H1 (cell line): ENCODE measurements at regions not wholly inside any gene's neighbourhood (a gene's known extent, or its start where the extent isn't known, plus 50 kb on each side); places are given as distances from the start of the nearest gene placed in this dataset.

ENCODE experiments used
- CTCF ChIA-PET: fragments of 300-600 bp; sonication (Branson Sonifier 250); formaldehyde crosslinking; loops from one replicate; lab custom pipeline; 2021; ENCODE audit not compliant: partially characterized antibody; lab: Charles Lee
- POLR2A ChIA-PET: fragments of 300-600 bp; sonication (Branson Sonifier 250); formaldehyde crosslinking; loops from one replicate; lab custom pipeline; 2021; ENCODE audit warnings: inconsistent platforms; ENCODE audit not compliant: partially characterized antibody; lab: Charles Lee
- DNase-seq, 2 experiments: peaks; one replicate each; pipeline versions ENCODE4 v3.0.0 to v3.0.0-alpha.2; 2010 to 2022; ENCODE audit warnings: low spot score in 2 of 2, low read depth in 1 of 2, mixed read lengths in 1 of 2
- FAIRE-seq: peaks from 2 replicates; lab custom pipeline; 2011; peaks lifted over from hg19 to GRCh38; lab: Jason Lieb, UNC
- H2AFZ ChIP-seq: 2 replicates; pipeline ENCODE4 v1.8.1; 2012; ENCODE audit warnings: low read length, inconsistent platforms
- H2AK5ac ChIP-seq: 2 replicates; pipeline ENCODE4 v1.6.1; 2013; ENCODE audit warnings: low read depth, low read length
- H2BK120ac ChIP-seq: replicated peaks from 2 replicates; pipeline ENCODE3; 2013; ENCODE audit warnings: low read depth, low read length, inconsistent platforms
- H2BK12ac ChIP-seq: 2 replicates; pipeline ENCODE4 v1.6.1; 2013; ENCODE audit warnings: low read depth, low read length
- H2BK15ac ChIP-seq: 2 replicates; pipeline ENCODE4 v1.6.1; 2013; ENCODE audit warnings: low read length
- H2BK20ac ChIP-seq: 2 replicates; pipeline ENCODE4 v1.6.1; 2013; ENCODE audit warnings: low read length
- H2BK5ac ChIP-seq: 2 replicates; pipeline ENCODE4 v1.6.1; 2013; ENCODE audit warnings: low read depth, low read length
- H3K14ac ChIP-seq: 2 replicates; pipeline ENCODE4 v1.6.1; 2013; ENCODE audit warnings: inconsistent platforms; ENCODE audit not compliant: insufficient read length
- H3K18ac ChIP-seq: 2 replicates; pipeline ENCODE4 v1.6.1; 2013; ENCODE audit warnings: low read length; ENCODE audit errors: extremely low read depth
- H3K23ac ChIP-seq: 2 replicates; pipeline ENCODE4 v1.6.1; 2013; ENCODE audit warnings: inconsistent platforms; ENCODE audit not compliant: insufficient read length
- H3K23me2 ChIP-seq: 2 replicates; pipeline ENCODE4 v1.6.1; 2013; ENCODE audit warnings: low read depth, low read length
- H3K27ac ChIP-seq: 2 replicates; pipeline ENCODE4 v1.6.1; 2011; ENCODE audit warnings: low read depth, low read length, inconsistent platforms
- H3K27me3 ChIP-seq, 4 experiments: replicated peaks in 1 of 4; 1 replicate in 1 of 4; 2 replicates in 3 of 4; pipeline versions ENCODE4 v1.6.1 to v1.8.1; 2011 to 2013; ENCODE audit warnings: low read length in 3 of 4, mild to moderate bottlenecking in 3 of 4, inconsistent platforms in 2 of 4, mixed read lengths in 2 of 4, moderate library complexity in 1 of 4; ENCODE audit not compliant: control insufficient read depth in 3 of 4, insufficient read depth in 3 of 4; ENCODE audit errors: extremely low read depth in 1 of 4
- H3K36me3 ChIP-seq, 4 experiments: 2 replicates each; pipeline versions ENCODE4 v1.6.1 to v1.8.1; 2011 to 2013; ENCODE audit warnings: mild to moderate bottlenecking in 4 of 4, low read length in 3 of 4, moderate library complexity in 2 of 4, control low read depth in 1 of 4, inconsistent platforms in 1 of 4; ENCODE audit not compliant: insufficient read depth in 4 of 4, control insufficient read depth in 2 of 4
- H3K4ac ChIP-seq: replicated peaks from 2 replicates; pipeline ENCODE3; 2013; ENCODE audit warnings: low read length, low read depth, mixed read lengths, inconsistent platforms; ENCODE audit not compliant: insufficient read length
- H3K4me1 ChIP-seq, 4 experiments: replicated peaks in 1 of 4; 1 replicate in 1 of 4; 2 replicates in 3 of 4; pipeline versions ENCODE4 v1.6.1 to v1.8.1; 2011 to 2013; ENCODE audit warnings: low read length in 3 of 4, inconsistent platforms in 2 of 4, mixed read lengths in 1 of 4; ENCODE audit not compliant: insufficient read depth in 4 of 4, control insufficient read depth in 3 of 4
- H3K4me2 ChIP-seq, 2 experiments: 2 replicates each; pipeline versions ENCODE4 v1.6.1 to v1.8.1; 2011 to 2013; ENCODE audit warnings: low read depth in 2 of 2, low read length in 2 of 2, control low read depth in 1 of 2, inconsistent platforms in 1 of 2, mild to moderate bottlenecking in 1 of 2; ENCODE audit not compliant: insufficient read depth in 1 of 2
- H3K4me3 ChIP-seq, 4 experiments: fragments of 200-600, 300-600 bp in 1 of 4; sonication (generic), shearing (Covaris generic), sonication (Bioruptor Twin) in 1 of 4; 2 replicates each; pipeline versions ENCODE4 v1.5.1 to v1.8.1; 2011 to 2016; ENCODE audit warnings: low read length in 4 of 4, low read depth in 3 of 4, control low read depth in 2 of 4, inconsistent platforms in 2 of 4, mild to moderate bottlenecking in 2 of 4, mixed read lengths in 1 of 4, moderate library complexity in 1 of 4; ENCODE audit not compliant: insufficient read depth in 2 of 4; ENCODE audit errors: extremely low read depth in 1 of 4
- H3K56ac ChIP-seq: replicated peaks from 2 replicates; pipeline ENCODE3; 2013; ENCODE audit warnings: low read depth, mild to moderate bottlenecking, mixed read lengths, low read length, inconsistent platforms; ENCODE audit not compliant: insufficient read length
- H3K79me1 ChIP-seq: 2 replicates; pipeline ENCODE4 v1.6.1; 2013; ENCODE audit warnings: low read depth, low read length, control low read depth
- H3K79me2 ChIP-seq, 2 experiments: 2 replicates each; pipeline versions ENCODE4 v1.6.1 to v1.8.1; 2012 to 2013; ENCODE audit warnings: low read length in 2 of 2, mild to moderate bottlenecking in 2 of 2, inconsistent platforms in 1 of 2; ENCODE audit not compliant: insufficient read depth in 2 of 2, control insufficient read depth in 1 of 2
- H3K9ac ChIP-seq, 4 experiments: replicated peaks in 1 of 4; 1 replicate in 1 of 4; 2 replicates in 3 of 4; pipeline versions ENCODE4 v1.6.1 to v1.8.1; 2011 to 2013; ENCODE audit warnings: low read depth in 3 of 4, low read length in 3 of 4, control low read depth in 2 of 4, mild to moderate bottlenecking in 2 of 4, moderate library complexity in 2 of 4, inconsistent platforms in 1 of 4; ENCODE audit errors: extremely low read depth in 1 of 4
- H3K9me3 ChIP-seq, 2 experiments: 2 replicates each; pipeline versions ENCODE4 v1.6.1 to v1.8.1; 2012 to 2013; ENCODE audit warnings: mild to moderate bottlenecking in 2 of 2, moderate library complexity in 2 of 2, control low read depth in 1 of 2, inconsistent platforms in 1 of 2, low read depth in 1 of 2, low read length in 1 of 2, mixed read lengths in 1 of 2; ENCODE audit not compliant: insufficient read depth in 2 of 2
- H4K20me1 ChIP-seq, 2 experiments: replicated peaks in 1 of 2; 2 replicates each; pipeline versions ENCODE3 to v1.8.1; 2011 to 2013; ENCODE audit warnings: inconsistent platforms in 2 of 2, low read length in 2 of 2, mild to moderate bottlenecking in 1 of 2; ENCODE audit not compliant: insufficient read depth in 2 of 2, control insufficient read depth in 1 of 2
- H4K5ac ChIP-seq: 2 replicates; pipeline ENCODE4 v1.6.1; 2013; ENCODE audit warnings: low read length, low read depth, mixed read lengths, inconsistent platforms; ENCODE audit not compliant: insufficient read length
- H4K8ac ChIP-seq: 2 replicates; pipeline ENCODE4 v1.8.0; 2013; ENCODE audit warnings: mild to moderate bottlenecking, moderate library complexity, low read length, inconsistent platforms; ENCODE audit not compliant: insufficient read depth; ENCODE audit errors: extremely low read depth
- H4K91ac ChIP-seq: replicated peaks from 2 replicates; pipeline ENCODE3; 2013; ENCODE audit warnings: low read length, mixed read lengths, inconsistent platforms; ENCODE audit not compliant: insufficient read length
- BACH1 ChIP-seq: IDR thresholded peaks from 2 replicates; pipeline ENCODE4 v1.6.1; 2012; ENCODE audit warnings: low read length, improper control_type of control experiment
- BRCA1 ChIP-seq: IDR thresholded peaks from 2 replicates; pipeline ENCODE4 v1.6.1; 2012; ENCODE audit warnings: low read depth, low read length, improper control_type of control experiment
- CBX8 ChIP-seq: fragments of 300-800, 300-1000 bp; sonication (generic); IDR thresholded peaks from 2 replicates; pipeline ENCODE4 v1.7.1; 2016; ENCODE audit warnings: low read depth, low read length, borderline replicate concordance
- HDAC6 ChIP-seq: IDR thresholded peaks from one replicate; pipeline ENCODE4 v1.7.1; 2012; ENCODE audit warnings: low read depth, mild to moderate bottlenecking, inconsistent platforms, low read length, moderate library complexity
- JUN ChIP-seq: IDR thresholded peaks from 2 replicates; pipeline ENCODE4 v1.6.1; 2011; ENCODE audit warnings: low read depth, mild to moderate bottlenecking, improper control_type of control experiment, low read length
- KDM1A ChIP-seq: fragments of 200-600, 300-600 bp; sonication (generic); IDR thresholded peaks from 2 replicates; pipeline ENCODE4 v1.7.1; 2016; ENCODE audit warnings: mild to moderate bottlenecking, low read length, borderline replicate concordance
- POU5F1 ChIP-seq: IDR thresholded peaks from 2 replicates; pipeline ENCODE4 v1.6.1; 2011; ENCODE audit warnings: low read depth, mild to moderate bottlenecking, low read length, moderate library complexity
- SIN3A ChIP-seq, 2 experiments: IDR thresholded peaks in 1 of 2; conservative IDR thresholded peaks in 1 of 2; 2 replicates each; pipeline ENCODE4 v1.6.1; 2011 to 2012; ENCODE audit warnings: low read length in 2 of 2, improper control_type of control experiment in 1 of 2, low read depth in 1 of 2, mild to moderate bottlenecking in 1 of 2
- SIRT6 ChIP-seq: IDR thresholded peaks from one replicate; pipeline ENCODE4 v1.7.1; 2012; ENCODE audit warnings: low read length, inconsistent platforms
- SRF ChIP-seq: IDR thresholded peaks from 2 replicates; pipeline ENCODE4 v1.6.1; 2011; ENCODE audit warnings: mild to moderate bottlenecking, low read depth, low read length, moderate library complexity
- SUZ12 ChIP-seq: fragments of 200-600 bp; sonication (generic); IDR thresholded peaks from 2 replicates; pipeline ENCODE4 v1.6.1; 2012; ENCODE audit warnings: mild to moderate bottlenecking, inconsistent platforms, low read length, moderate library complexity, mixed read lengths
- TAF7 ChIP-seq: optimal IDR thresholded peaks from 2 replicates; pipeline ENCODE3; 2011; ENCODE audit warnings: low read depth, mild to moderate bottlenecking, inconsistent platforms, low read length, moderate library complexity, borderline replicate concordance
- TBP ChIP-seq: IDR thresholded peaks from 2 replicates; pipeline ENCODE4 v1.6.1; 2011; ENCODE audit warnings: low read depth, low read length, improper control_type of control experiment
- TCF12 ChIP-seq: IDR thresholded peaks from 2 replicates; pipeline ENCODE4 v1.6.1; 2011; ENCODE audit warnings: low read depth, mild to moderate bottlenecking, low read length
- TEAD4 ChIP-seq: IDR thresholded peaks from 2 replicates; pipeline ENCODE4 v1.6.1; 2012; ENCODE audit warnings: low read depth, low read length, inconsistent platforms, mixed read lengths

GRCh38 chr2:226589043-226589442, 210.6 kb downstream of the IRS1 start:
- Histone ChIP-seq H2BK12ac (no peak overlapping the region), H2AK5ac (no peak overlapping the region), H3K27me3 (no peaks in the 10 kb centered on the region), H3K23ac (no peak overlapping the region), H2BK20ac (no peak overlapping the region), H3K14ac (no peak overlapping the region), H3K79me2 (no peaks in the 10 kb centered on the region), H4K20me1 (no peaks in the 10 kb centered on the region), H3K4me3 (no peak overlapping the region), H2AFZ (no peak overlapping the region), H4K91ac (no peak overlapping the region), H3K56ac (no peak overlapping the region), H2BK5ac (no peak overlapping the region), H4K8ac (no peak overlapping the region), H3K9ac (no peak overlapping the region), H3K18ac (no peak overlapping the region), H4K5ac (no peak overlapping the region), H3K4me2 (no peak overlapping the region), H2BK120ac (no peak overlapping the region), H3K4me1 (no peaks in the 10 kb centered on the region), H3K4ac (no peak overlapping the region), H3K27ac (no peak overlapping the region), H3K23me2 (no peaks in the 10 kb centered on the region), H3K9me3 (no peaks in the 10 kb centered on the region), H3K36me3 (no peaks in the 10 kb centered on the region), H2BK15ac (no peak overlapping the region), H3K79me1 (no peaks in the 10 kb centered on the region)
- POLR2A ChIA-PET, result no interaction called here
- no peak for TF ChIP-seq SIN3A (conservative IDR thresholded peaks at IDR 0.05 in 1 of 2, IDR thresholded peaks at IDR 0.05 in 1 of 2; ENCODE audit: low read depth in 1 of 2, low read length in 2 of 2)
- no peak for TF ChIP-seq POU5F1
- TF ChIP-seq TEAD4, result no peak
- no peak for TF ChIP-seq TBP
- TF ChIP-seq BACH1, result no peak
- no peak for TF ChIP-seq SIRT6
- no peak for TF ChIP-seq SRF
- no peak for TF ChIP-seq HDAC6
- TF ChIP-seq BRCA1, result no peak
- no peak for TF ChIP-seq TAF7
- TF ChIP-seq CBX8, result no peak
- no peak for TF ChIP-seq JUN
- no peak for TF ChIP-seq TCF12
- TF ChIP-seq KDM1A, result no peak
- no peak for TF ChIP-seq SUZ12
- FAIRE-seq (no peak), DNase-seq (no peak)
- CTCF ChIA-PET, result interaction anchor here (1.0 kb wide), 1 partner anchor 12 kb away, joined by 3 read pairs; no protein-coding TSS in a partner anchor
